K562 (cell line): ENCODE measurements at regions not wholly inside any gene's neighbourhood (a gene's known extent, or its start where the extent isn't known, plus 50 kb on each side); places are given as distances from the start of the nearest gene placed in this dataset.

Source experiments
- ATAC-seq: fragments of 200-7000 bp; cut with Tn5 transposase; 3 replicates; pipeline ENCODE4 v1.9.1; 2020; ENCODE audit warnings: moderate library complexity
- BruUV-seq: library from RNA; stranded (reverse); fragments of 400-500 nt; replicated peaks from 2 replicates; lab custom pipeline; 2021; lab: Mats Ljungman, UMichigan
- CTCF ChIA-PET: fragments of 300-600 bp; formaldehyde crosslinking; extraction: SDS; loops from one replicate; lab custom pipeline; 2021; ENCODE audit warnings: low intra/inter-chr PET ratio; lab: Yijun Ruan, JAX
- POLR2A ChIA-PET: fragments of 300-600, 350-650 bp; sonication (Branson Sonifier 250); formaldehyde crosslinking; extraction: SDS; loops from one replicate; lab custom pipeline; 2021; ENCODE audit warnings: antibody characterized with exemption, inconsistent platforms; lab: Yijun Ruan, JAX
- DNase-seq, 4 experiments: peaks; one replicate each; pipeline versions ENCODE4 v3.0.0 to v3.0.0-alpha.2; 2011 to 2018; ENCODE audit warnings: low spot score in 3 of 4, mixed read lengths in 3 of 4; ENCODE audit errors: extremely low read depth in 1 of 4
- FAIRE-seq: peaks from 2 replicates; lab custom pipeline; 2011; peaks lifted over from hg19 to GRCh38; lab: Jason Lieb, UNC
- H2AFZ ChIP-seq: 2 replicates; pipeline ENCODE4 v1.6.0; 2011; ENCODE audit warnings: low read depth, low read length, control low read depth, inconsistent platforms
- H3K27ac ChIP-seq: fragments of 200-600 bp; 3 replicates; pipeline ENCODE4 v1.8.0; 2011; ENCODE audit warnings: low read depth, mild to moderate bottlenecking, control low read depth, inconsistent platforms, low read length, moderate library complexity, mixed read lengths; ENCODE audit errors: extremely low read depth
- H3K27me3 ChIP-seq, 2 experiments: fragments of 300-600 bp in 1 of 2; 2 replicates in 1 of 2; 3 replicates in 1 of 2; pipeline versions ENCODE4 v1.6.0 to v1.8.0; 2011; ENCODE audit warnings: inconsistent platforms in 2 of 2, low read length in 2 of 2, mild to moderate bottlenecking in 1 of 2, mixed read lengths in 1 of 2, moderate library complexity in 1 of 2; ENCODE audit not compliant: control insufficient read depth in 2 of 2, insufficient read depth in 2 of 2
- H3K36me3 ChIP-seq: fragments of 300-600 bp; 3 replicates; pipeline ENCODE4 v1.8.0; 2011; ENCODE audit warnings: mild to moderate bottlenecking, low read length, inconsistent platforms; ENCODE audit not compliant: control insufficient read depth, insufficient read depth
- H3K4me1 ChIP-seq, 2 experiments: fragments of 200-600 bp in 1 of 2; replicated peaks in 1 of 2; 2 replicates in 1 of 2; 3 replicates in 1 of 2; pipeline versions ENCODE4 v1.5.1 to v1.8.0; 2011; ENCODE audit warnings: inconsistent platforms in 2 of 2, low read length in 2 of 2, mild to moderate bottlenecking in 1 of 2, mixed read lengths in 1 of 2, moderate library complexity in 1 of 2; ENCODE audit not compliant: control insufficient read depth in 2 of 2, insufficient read depth in 2 of 2
- H3K4me2 ChIP-seq: 2 replicates; pipeline ENCODE4 v1.6.1; 2011; ENCODE audit warnings: low read length, control low read depth, inconsistent platforms, mixed read lengths; ENCODE audit not compliant: insufficient read depth
- H3K4me3 ChIP-seq: fragments of 200-600 bp; sonication (generic), shearing (Covaris generic); 2 replicates; pipeline ENCODE4 v1.5.1; 2016; ENCODE audit warnings: control low read depth, inconsistent platforms
- H3K79me2 ChIP-seq: fragments of 200-600 bp; 3 replicates; pipeline ENCODE4 v1.8.0; 2011; ENCODE audit warnings: low read length, inconsistent platforms; ENCODE audit not compliant: control insufficient read depth, insufficient read depth
- H3K9ac ChIP-seq, 2 experiments: 2 replicates each; pipeline versions ENCODE4 v1.6.0 to v1.6.1; 2011; ENCODE audit warnings: low read depth in 2 of 2, low read length in 2 of 2, control low read depth in 1 of 2, inconsistent platforms in 1 of 2, mild to moderate bottlenecking in 1 of 2, mixed read lengths in 1 of 2; ENCODE audit not compliant: insufficient read depth in 1 of 2
- H3K9me1 ChIP-seq: one replicate; pipeline ENCODE4 v1.6.0; 2011; ENCODE audit warnings: inconsistent platforms, mild to moderate bottlenecking, low read length, moderate library complexity; ENCODE audit not compliant: control insufficient read depth, insufficient read depth
- H3K9me3 ChIP-seq: replicated peaks from 2 replicates; pipeline ENCODE4 v1.5.1; 2011; ENCODE audit warnings: low read depth, low read length, inconsistent platforms; ENCODE audit not compliant: control insufficient read depth, insufficient read depth
- H4K20me1 ChIP-seq: replicated peaks from 2 replicates; pipeline ENCODE4 v1.6.1; 2011; ENCODE audit warnings: low read length, inconsistent platforms, mixed read lengths; ENCODE audit not compliant: control insufficient read depth, insufficient read depth
- E2F8 ChIP-seq: fragments of 450-650 bp; IDR thresholded peaks from 2 replicates; pipeline ENCODE4 v1.7.1; 2018; ENCODE audit warnings: mild to moderate bottlenecking, low read depth; ENCODE audit not compliant: partially characterized antibody
- HDAC8 ChIP-seq: fragments of 450-650 bp; IDR thresholded peaks from 2 replicates; pipeline ENCODE4 v1.6.1; 2016; ENCODE audit warnings: mild to moderate bottlenecking, missing genetic modification characterization, moderate library complexity, missing compliant biosample characterization
- HEY1 ChIP-seq: fragments of 250-450 bp; sonication (Bioruptor Pico); IDR thresholded peaks from 2 replicates; pipeline ENCODE4 v1.5.0; 2020; ENCODE audit warnings: mild to moderate bottlenecking, moderate library complexity, borderline replicate concordance
- MTA3 ChIP-seq: fragments of 450-650 bp; formaldehyde crosslinking; IDR thresholded peaks from 2 replicates; pipeline ENCODE4 v1.6.1; 2017; ENCODE audit warnings: mild to moderate bottlenecking, borderline replicate concordance
- MXI1 ChIP-seq: IDR thresholded peaks from 2 replicates; pipeline ENCODE4 v1.6.1; 2011; ENCODE audit warnings: low read depth, mild to moderate bottlenecking, improper control_type of control experiment, low read length
- NR1H2 ChIP-seq: sonication (generic); formaldehyde crosslinking; IDR thresholded peaks from 2 replicates; pipeline ENCODE4 v1.4.0; 2020; ENCODE audit warnings: mild to moderate bottlenecking, missing genetic modification reagents
- RAD51 ChIP-seq: fragments of 450-650 bp; IDR thresholded peaks from 2 replicates; pipeline ENCODE4 v1.7.1; 2016; ENCODE audit warnings: low read depth, mild to moderate bottlenecking, borderline replicate concordance
- TCF7L2 ChIP-seq: fragments of 150-350 bp; IDR thresholded peaks from 2 replicates; pipeline ENCODE4 v1.6.1; 2016; ENCODE audit warnings: low read depth, mild to moderate bottlenecking, low read length, moderate library complexity
- TRIM25 ChIP-seq: fragments of 450-650 bp; IDR thresholded peaks from 2 replicates; pipeline ENCODE4 v1.7.0; 2016; ENCODE audit warnings: borderline replicate concordance
- ZFP1 ChIP-seq: fragments of 450-650 bp; formaldehyde crosslinking; IDR thresholded peaks from 2 replicates; pipeline ENCODE4 v1.4.0; 2020; ENCODE audit warnings: mild to moderate bottlenecking, mixed read lengths
- ZNF165 ChIP-seq: fragments of 250-450 bp; sonication (Bioruptor Pico); IDR thresholded peaks from 2 replicates; pipeline ENCODE4 v1.4.0; 2020; ENCODE audit warnings: borderline replicate concordance
- WGBS: fragments of 100-300 bp; shearing (Covaris generic); methylation state at CpG from one replicate; pipeline ENCODE4 v1.1.6; 2016; ENCODE audit warnings: low coverage, mixed read lengths; ENCODE audit not compliant: insufficient coverage; ENCODE audit errors: missing lambda C conversion rate; 5-methylcytosine and 5-hydroxymethylcytosine counted together
- in situ Hi-C: fragments of 300-500 bp; cut with MboI; formaldehyde crosslinking; loops from 4 replicates; pipeline ENCODE4 v1.15.0; 2018; ENCODE audit warnings: inconsistent platforms, mixed read lengths
- intact Hi-C: fragments of 100-400 bp; cut with micrococcal nuclease; formaldehyde crosslinking; loops from 2 replicates; pipeline ENCODE4 v1.14.2; 2022
- TF ChIP-seq, protein P1 (sequence below): fragments of 450-650 bp; IDR thresholded peaks from 2 replicates; pipeline ENCODE4 v1.6.1; 2017; ENCODE audit warnings: antibody characterized with exemption
- TF ChIP-seq, protein P2 (sequence below): fragments of 250-450 bp; sonication (Bioruptor Pico); IDR thresholded peaks from 2 replicates; pipeline ENCODE4 v1.8.0; 2022; ENCODE audit warnings: inconsistent platforms
- TF ChIP-seq, protein P3 (sequence below): fragments of 450-650 bp; IDR thresholded peaks from 2 replicates; pipeline ENCODE4 v1.6.1; 2017; ENCODE audit warnings: mild to moderate bottlenecking, moderate library complexity

DNA sequence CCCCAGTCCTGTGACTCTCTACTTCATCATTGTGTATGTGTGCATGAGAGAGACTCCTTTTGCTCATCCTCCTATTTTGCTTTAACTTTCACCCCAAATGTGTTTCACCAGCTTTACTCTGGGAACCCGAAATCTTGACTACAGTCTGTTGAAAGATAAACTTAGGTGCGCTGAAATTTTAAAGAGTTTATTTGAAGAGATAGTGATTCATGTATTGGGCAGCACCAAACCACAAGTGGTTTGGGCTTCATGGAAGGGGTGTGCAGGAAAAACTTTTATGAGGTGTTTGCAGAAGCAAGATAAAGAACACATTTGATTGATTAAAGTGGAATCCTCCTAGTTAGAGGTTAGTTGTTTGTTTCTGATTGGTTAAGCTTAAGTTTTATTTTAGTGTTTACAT, 50.8 kb upstream of the RFC3 start:
- H3K4me2 ChIP-seq, result no peak overlapping the region
- ChIA-PET POLR2A (no interaction called here), CTCF (no interaction called here)
- FAIRE-seq, result no peak
- no peaks in the 10 kb centered on the region for H3K36me3 ChIP-seq
- H3K79me2 ChIP-seq, result no peaks in the 10 kb centered on the region
- no TSS peak for BruUV-seq
- no peaks in the 10 kb centered on the region for H3K9me1 ChIP-seq
- H2AFZ ChIP-seq, result no peak overlapping the region
- no peak overlapping the region for H3K9ac ChIP-seq
- intact Hi-C loops (no loop called here), in situ Hi-C loops (no loop called here)
- no peak overlapping the region for H3K27ac ChIP-seq
- no peaks in the 10 kb centered on the region for H3K27me3 ChIP-seq
- WGBS, result 10% methylated on average over 2 of the region's 2 CpGs
- DNase-seq, result no peak
- H4K20me1 ChIP-seq, result no peaks in the 10 kb centered on the region
- no peaks in the 10 kb centered on the region for H3K9me3 ChIP-seq
- H3K4me1 ChIP-seq, result no peaks in the 10 kb centered on the region
- no peak for ATAC-seq
- H3K4me3 ChIP-seq, result no peak overlapping the region
- TF ChIP-seq TRIM25 (no peak), RAD51 (no peak), HDAC8 (tag) (no peak), TCF7L2 (no peak), ZFP1 (CRISPR knock-in tag) (no peak), E2F8 (no peak), MTA3 (no peak), NR1H2 (CRISPR knock-in tag) (no peak), ZNF165 (CRISPR knock-in tag) (no peak), MXI1 (no peak), HEY1 (no peak)
- TF ChIP-seq, protein P1, sequence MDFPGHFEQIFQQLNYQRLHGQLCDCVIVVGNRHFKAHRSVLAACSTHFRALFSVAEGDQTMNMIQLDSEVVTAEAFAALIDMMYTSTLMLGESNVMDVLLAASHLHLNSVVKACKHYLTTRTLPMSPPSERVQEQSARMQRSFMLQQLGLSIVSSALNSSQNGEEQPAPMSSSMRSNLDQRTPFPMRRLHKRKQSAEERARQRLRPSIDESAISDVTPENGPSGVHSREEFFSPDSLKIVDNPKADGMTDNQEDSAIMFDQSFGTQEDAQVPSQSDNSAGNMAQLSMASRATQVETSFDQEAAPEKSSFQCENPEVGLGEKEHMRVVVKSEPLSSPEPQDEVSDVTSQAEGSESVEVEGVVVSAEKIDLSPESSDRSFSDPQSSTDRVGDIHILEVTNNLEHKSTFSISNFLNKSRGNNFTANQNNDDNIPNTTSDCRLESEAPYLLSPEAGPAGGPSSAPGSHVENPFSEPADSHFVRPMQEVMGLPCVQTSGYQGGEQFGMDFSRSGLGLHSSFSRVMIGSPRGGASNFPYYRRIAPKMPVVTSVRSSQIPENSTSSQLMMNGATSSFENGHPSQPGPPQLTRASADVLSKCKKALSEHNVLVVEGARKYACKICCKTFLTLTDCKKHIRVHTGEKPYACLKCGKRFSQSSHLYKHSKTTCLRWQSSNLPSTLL, result no peak
- TF ChIP-seq, protein P2, sequence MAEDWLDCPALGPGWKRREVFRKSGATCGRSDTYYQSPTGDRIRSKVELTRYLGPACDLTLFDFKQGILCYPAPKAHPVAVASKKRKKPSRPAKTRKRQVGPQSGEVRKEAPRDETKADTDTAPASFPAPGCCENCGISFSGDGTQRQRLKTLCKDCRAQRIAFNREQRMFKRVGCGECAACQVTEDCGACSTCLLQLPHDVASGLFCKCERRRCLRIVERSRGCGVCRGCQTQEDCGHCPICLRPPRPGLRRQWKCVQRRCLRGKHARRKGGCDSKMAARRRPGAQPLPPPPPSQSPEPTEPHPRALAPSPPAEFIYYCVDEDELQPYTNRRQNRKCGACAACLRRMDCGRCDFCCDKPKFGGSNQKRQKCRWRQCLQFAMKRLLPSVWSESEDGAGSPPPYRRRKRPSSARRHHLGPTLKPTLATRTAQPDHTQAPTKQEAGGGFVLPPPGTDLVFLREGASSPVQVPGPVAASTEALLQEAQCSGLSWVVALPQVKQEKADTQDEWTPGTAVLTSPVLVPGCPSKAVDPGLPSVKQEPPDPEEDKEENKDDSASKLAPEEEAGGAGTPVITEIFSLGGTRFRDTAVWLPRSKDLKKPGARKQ (CRISPR knock-in tag), result no peak
- TF ChIP-seq, protein P3, sequence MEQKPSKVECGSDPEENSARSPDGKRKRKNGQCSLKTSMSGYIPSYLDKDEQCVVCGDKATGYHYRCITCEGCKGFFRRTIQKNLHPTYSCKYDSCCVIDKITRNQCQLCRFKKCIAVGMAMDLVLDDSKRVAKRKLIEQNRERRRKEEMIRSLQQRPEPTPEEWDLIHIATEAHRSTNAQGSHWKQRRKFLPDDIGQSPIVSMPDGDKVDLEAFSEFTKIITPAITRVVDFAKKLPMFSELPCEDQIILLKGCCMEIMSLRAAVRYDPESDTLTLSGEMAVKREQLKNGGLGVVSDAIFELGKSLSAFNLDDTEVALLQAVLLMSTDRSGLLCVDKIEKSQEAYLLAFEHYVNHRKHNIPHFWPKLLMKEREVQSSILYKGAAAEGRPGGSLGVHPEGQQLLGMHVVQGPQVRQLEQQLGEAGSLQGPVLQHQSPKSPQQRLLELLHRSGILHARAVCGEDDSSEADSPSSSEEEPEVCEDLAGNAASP, result no peak
